HL-60 (cell line): ENCODE measurements at regions not wholly inside any gene's neighbourhood (a gene's known extent, or its start where the extent isn't known, plus 50 kb on each side); places are given as distances from the start of the nearest gene placed in this dataset.
"Not testable (repeated sequence)": the region's sequence is repeated elsewhere in the genome, so short reads cannot be mapped to it uniquely, and the experiment has no call there.

Experiments
- DNase-seq, 2 experiments: peaks; one replicate each; pipeline ENCODE4 v3.0.0-alpha.2; 2010 to 2020; ENCODE audit warnings: low read depth in 1 of 2, low spot score in 1 of 2
- H3K27ac ChIP-seq: fragments of 250-450 bp; sonication (Bioruptor Pico); replicated peaks from 2 replicates; pipeline ENCODE4 v1.5.1; 2020; ENCODE audit warnings: mild to moderate bottlenecking, moderate library complexity
- H3K27me3 ChIP-seq: fragments of 250-450 bp; sonication (Bioruptor Pico); 2 replicates; pipeline ENCODE4 v1.5.1; 2021; ENCODE audit warnings: mild to moderate bottlenecking, moderate library complexity; ENCODE audit not compliant: insufficient read depth, poor library complexity, severe bottlenecking
- H3K4me3 ChIP-seq: replicated peaks from 2 replicates; pipeline ENCODE4 v1.5.1; 2011; ENCODE audit warnings: mild to moderate bottlenecking, control low read depth, low read length; ENCODE audit not compliant: insufficient read depth
- CTCF ChIP-seq: IDR thresholded peaks from one replicate; pipeline ENCODE4 v1.5.1; 2011; ENCODE audit warnings: low read length, control low read depth, inconsistent platforms; ENCODE audit not compliant: insufficient read depth
- GABPA ChIP-seq: IDR thresholded peaks from 2 replicates; pipeline ENCODE4 v1.6.1; 2012; ENCODE audit warnings: low read depth
- POLR2AphosphoS5 ChIP-seq: IDR thresholded peaks from 2 replicates; pipeline ENCODE4 v1.6.1; 2012; ENCODE audit warnings: low read depth
- REST ChIP-seq: IDR thresholded peaks from 2 replicates; pipeline ENCODE4 v1.6.1; 2012; ENCODE audit warnings: low read depth; ENCODE audit not compliant: insufficient replicate concordance
- SPI1 ChIP-seq: IDR thresholded peaks from 2 replicates; pipeline ENCODE4 v1.6.1; 2012; ENCODE audit warnings: low read depth, mild to moderate bottlenecking, borderline replicate concordance

- TF ChIP-seq GABPA (no peak), CTCF (no peak), POLR2AphosphoS5 (no peak), SPI1 (no peak), REST (no peak)
- Histone ChIP-seq H3K4me3 (no peak overlapping the region), H3K27me3 (no peaks in the 10 kb centered on the region), H3K27ac (no peak overlapping the region)
- DNase-seq, result no peak
Observed at GRCh38 chr7:68078157-68078710, 1081.6 kb downstream of the TYW1 start.

GRCh38 chr7:68082066-68082960 is 1085.7 kb downstream of the TYW1 start:
- H3K27me3 ChIP-seq, H3K27ac ChIP-seq: not testable (repeated sequence)

GRCh38 chr7:68082961-68083657 is 1086.5 kb downstream of the TYW1 start:
- H3K27me3 ChIP-seq, H3K27ac ChIP-seq, H3K4me3 ChIP-seq, DNase-seq: not testable (repeated sequence)

More at GRCh38 chr7:68082066-68082960, 1085.7 kb downstream of the TYW1 start:
- DNase-seq, H3K4me3 ChIP-seq: not testable (repeated sequence)

GRCh38 chr7:68087401-68087800 is 1090.8 kb downstream of the TYW1 start:
- no peak for DNase-seq
- Histone ChIP-seq H3K27me3 (no peaks in the 10 kb centered on the region), H3K27ac (no peak overlapping the region), H3K4me3 (no peak overlapping the region)
- no peak for TF ChIP-seq POLR2AphosphoS5
- TF ChIP-seq REST, result no peak
- no peak for TF ChIP-seq SPI1
- TF ChIP-seq GABPA, result no peak
- TF ChIP-seq CTCF, result no peak
